Coronary artery (tissue), 2 donors: ENCODE measurements at regions not wholly inside any gene's neighbourhood (a gene's known extent, or its start where the extent isn't known, plus 50 kb on each side); places are given as distances from the start of the nearest gene placed in this dataset.

ENCODE experiments used
- DNase-seq: peaks from one replicate; pipeline ENCODE4 v3.0.0-alpha.2; 2017; ENCODE audit warnings: low spot score
- H3K27ac ChIP-seq, 2 donors: fragments of 200-600 bp; sonication (generic); one replicate each; pipeline ENCODE4 v1.5.1; 2016 to 2019
- H3K4me3 ChIP-seq: fragments of 200-600 bp; sonication (generic); 2 replicates; pipeline ENCODE4 v1.5.1; 2016; ENCODE audit warnings: mild to moderate bottlenecking, moderate library complexity
- TF ChIP-seq, protein P1 (sequence below): fragments of 200-600 bp; sonication (generic); IDR thresholded peaks from one replicate; pipeline ENCODE4 v1.5.1; 2019; ENCODE audit warnings: antibody characterized with exemption

DNA sequence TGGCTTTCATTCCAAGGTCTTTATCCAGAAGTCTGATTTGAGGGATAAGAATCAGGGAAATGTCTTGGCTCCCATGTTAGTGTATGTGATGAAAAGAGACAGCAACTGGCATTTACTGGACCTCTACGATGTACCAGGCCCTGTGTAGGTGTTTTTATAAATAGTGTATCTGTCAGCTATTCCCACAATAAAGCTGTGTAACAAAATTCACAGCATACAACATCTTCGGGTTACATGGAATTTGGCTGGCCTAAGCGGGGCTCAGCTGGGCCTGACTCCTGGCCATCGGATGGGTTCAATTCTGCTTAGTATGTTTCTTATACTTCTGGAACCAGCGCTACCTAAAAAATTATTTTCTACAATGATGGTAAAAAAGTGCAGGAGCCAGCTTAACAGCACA is 128.2 kb downstream of the SNX5 start:
- Histone ChIP-seq H3K4me3 (no peak overlapping the region), H3K27ac (no peak overlapping the region)
- no peak for DNase-seq
- TF ChIP-seq, protein P1, sequence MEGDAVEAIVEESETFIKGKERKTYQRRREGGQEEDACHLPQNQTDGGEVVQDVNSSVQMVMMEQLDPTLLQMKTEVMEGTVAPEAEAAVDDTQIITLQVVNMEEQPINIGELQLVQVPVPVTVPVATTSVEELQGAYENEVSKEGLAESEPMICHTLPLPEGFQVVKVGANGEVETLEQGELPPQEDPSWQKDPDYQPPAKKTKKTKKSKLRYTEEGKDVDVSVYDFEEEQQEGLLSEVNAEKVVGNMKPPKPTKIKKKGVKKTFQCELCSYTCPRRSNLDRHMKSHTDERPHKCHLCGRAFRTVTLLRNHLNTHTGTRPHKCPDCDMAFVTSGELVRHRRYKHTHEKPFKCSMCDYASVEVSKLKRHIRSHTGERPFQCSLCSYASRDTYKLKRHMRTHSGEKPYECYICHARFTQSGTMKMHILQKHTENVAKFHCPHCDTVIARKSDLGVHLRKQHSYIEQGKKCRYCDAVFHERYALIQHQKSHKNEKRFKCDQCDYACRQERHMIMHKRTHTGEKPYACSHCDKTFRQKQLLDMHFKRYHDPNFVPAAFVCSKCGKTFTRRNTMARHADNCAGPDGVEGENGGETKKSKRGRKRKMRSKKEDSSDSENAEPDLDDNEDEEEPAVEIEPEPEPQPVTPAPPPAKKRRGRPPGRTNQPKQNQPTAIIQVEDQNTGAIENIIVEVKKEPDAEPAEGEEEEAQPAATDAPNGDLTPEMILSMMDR, result no peak

DNA sequence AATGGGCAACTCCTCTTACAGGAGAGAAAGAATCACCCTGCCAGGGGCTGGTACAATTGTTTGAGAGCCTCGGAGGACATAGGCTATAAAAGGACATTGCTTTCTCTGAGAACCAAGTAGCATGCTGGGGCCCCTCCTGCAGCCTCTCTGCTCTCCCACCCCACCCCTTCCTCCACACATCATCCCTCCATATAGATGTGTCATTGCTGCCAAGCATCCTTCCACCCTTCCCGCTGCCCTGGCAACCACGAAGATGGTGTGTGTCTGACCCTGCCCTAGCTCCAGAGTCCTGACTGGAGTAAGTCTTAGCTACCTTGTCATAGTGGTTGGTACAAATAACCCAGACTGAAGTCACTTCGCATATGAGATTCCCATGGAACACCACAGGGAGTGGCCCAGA is 129.7 kb downstream of the SNX5 start:
- H3K4me3 ChIP-seq, result no peak overlapping the region
- TF ChIP-seq, protein P1, result no peak
- DNase-seq, result no peak
- H3K27ac ChIP-seq, result no peak overlapping the region

DNA sequence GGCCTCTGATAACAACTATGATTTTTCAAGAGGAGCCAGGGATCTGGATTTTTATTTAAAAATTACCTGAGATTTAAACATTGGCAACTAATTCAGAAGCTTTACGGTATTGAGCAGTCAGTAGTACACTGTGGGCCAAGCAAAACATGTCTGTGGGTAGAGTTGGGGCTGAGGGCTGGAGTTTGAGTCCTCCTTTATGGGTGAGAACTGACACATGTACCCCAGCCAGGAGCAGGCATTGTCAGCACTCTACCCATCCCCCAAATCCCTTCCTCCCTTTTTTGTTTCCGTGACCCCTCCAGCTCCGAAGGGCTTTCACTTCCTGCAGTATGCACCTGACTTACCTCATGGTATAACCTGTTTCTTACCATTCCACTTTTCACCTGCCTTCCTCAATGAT is 131.4 kb downstream of the SNX5 start:
- Histone ChIP-seq H3K4me3 (no peak overlapping the region), H3K27ac (peak overlapping the region; percentile 82 to 97)
- TF ChIP-seq, protein P1, result no peak
- no peak for DNase-seq

DNA sequence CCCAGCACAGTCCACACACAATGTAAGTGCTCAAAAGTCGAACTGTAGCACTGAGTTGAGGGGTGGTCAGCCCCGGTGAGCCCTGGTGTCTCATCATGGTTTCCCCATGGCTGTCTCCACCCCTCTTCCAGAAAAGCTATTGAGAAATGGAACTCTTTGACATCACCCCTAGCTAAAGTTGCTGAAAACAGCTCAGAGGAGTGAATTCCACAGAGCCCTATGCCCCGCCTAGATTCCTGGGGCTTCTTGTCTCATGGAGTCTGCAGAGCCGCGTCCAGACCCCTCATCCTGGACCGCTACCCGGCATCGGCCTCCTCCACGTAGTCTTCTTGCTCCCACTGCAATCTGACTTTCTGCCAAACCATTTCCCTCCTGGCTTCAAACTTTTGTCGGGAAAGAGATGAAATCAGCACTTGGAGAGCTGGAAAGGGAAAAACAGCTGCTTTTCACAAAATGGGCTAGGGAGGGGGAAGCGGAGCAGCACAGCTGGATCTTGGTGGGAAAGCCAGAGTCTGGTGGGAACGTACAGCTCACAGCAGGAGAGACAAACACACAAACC is 132.2 kb downstream of the SNX5 start:
- TF ChIP-seq, protein P1, result no peak
- peak overlapping the region; percentile 82 to 97 for H3K27ac ChIP-seq
- H3K4me3 ChIP-seq, result peak overlapping the region; percentile 56
- peak; percentile 91 for DNase-seq

DNA sequence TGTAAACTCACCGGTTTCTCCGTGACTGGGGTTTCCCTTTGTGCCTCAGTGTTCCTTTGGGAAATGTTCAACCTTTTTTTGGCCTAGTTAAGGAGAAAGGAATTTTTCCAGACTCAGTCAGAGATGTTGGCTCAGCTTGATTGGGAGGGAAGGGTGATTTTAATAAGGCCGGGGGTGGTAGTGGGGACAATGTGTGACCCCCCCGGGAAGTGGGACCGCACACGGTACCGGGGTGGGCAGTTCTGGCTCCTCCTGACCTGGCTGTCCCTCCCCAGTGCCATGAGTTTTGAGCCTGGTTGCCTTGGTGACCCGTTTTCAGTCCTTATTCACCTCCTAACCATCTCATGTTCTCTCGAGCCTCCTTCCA is 132.7 kb downstream of the SNX5 start:
- Histone ChIP-seq H3K4me3 (peak overlapping the region; percentile 56), H3K27ac (peak overlapping the region; percentile 82 to 97)
- DNase-seq, result no peak
- TF ChIP-seq, protein P1, result no peak

DNA sequence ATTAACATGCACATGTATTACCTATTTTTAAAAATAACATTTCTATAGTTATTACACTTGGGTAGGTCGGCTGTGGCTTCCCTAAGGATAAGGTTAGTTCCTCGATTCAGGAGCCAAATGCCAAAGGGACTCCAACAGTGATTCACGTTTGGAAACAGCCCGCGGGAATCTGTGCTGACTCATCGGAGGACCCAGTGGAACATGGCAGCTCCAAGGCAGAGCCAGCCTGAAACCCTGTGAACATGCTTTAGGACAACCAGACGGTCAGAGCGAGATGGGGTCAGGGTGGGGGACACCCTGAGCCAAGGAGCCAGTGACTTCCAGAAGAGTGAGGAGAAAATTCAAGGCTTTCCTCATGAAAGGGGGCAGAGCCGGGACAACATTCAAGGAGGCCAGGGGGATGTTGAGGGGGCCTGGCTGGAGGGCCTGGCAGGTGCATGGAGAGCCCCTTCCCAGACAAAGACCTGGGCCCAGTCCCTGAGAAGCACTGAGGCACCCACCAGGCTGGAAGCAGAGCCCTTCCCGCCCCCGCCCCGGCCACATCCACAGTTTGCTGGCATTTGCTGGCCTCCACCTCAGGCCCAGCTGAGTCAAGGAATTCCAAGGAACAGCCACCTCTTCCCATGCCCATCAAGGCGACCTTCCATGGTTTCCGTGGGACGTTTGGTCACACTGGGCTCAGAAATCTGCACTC is 133.2 kb downstream of the SNX5 start:
- TF ChIP-seq, protein P1, result no peak
- Histone ChIP-seq H3K4me3 (peak overlapping the region; percentile 56), H3K27ac (peak overlapping the region; percentile 82 to 97)
- DNase-seq, result peak; percentile 89

DNA sequence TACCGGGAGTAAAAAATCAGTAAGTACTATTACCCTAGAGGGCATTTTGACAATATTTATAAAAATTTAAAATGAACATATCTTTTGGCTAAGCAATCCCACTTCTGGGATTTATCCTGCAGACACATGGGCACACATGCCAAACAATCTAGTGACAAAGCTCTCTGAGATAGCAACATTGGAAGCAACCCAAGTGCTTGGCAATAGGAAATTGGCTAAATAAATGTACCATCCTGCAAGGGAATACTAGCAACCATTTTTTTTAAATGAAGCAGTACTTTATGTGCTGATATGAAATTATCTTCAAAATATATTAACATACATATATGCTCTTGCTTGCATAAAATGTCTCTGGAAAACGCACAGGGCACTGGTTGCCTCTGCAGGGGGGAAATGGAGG is 133.8 kb downstream of the SNX5 start:
- TF ChIP-seq, protein P1, result no peak

More for the DNA sequence above, 133.8 kb downstream of the SNX5 start:
- H3K27ac ChIP-seq, result peak overlapping the region; percentile 82 to 97
- no peak for DNase-seq
- no peak overlapping the region for H3K4me3 ChIP-seq
